ENCODE measurements at regions not wholly inside any gene's neighbourhood (a gene's known extent, or its start where the extent isn't known, plus 50 kb on each side); places are given as distances from the start of the nearest gene placed in this dataset.

- H3K9ac ChIP-seq (ENCODE audit: low read length): no peak overlapping the region
- H3K27ac ChIP-seq (ENCODE audit: low read length): no peak overlapping the region
- H2AFZ ChIP-seq (ENCODE audit: low read length): no peak overlapping the region
- no peaks in the 10 kb centered on the region for H3K4me1 ChIP-seq (ENCODE audit: low read length)
- no peaks in the 10 kb centered on the region for H3K9me3 ChIP-seq (replicated peaks; ENCODE audit: insufficient read depth, low read length)
- H3K4me2 ChIP-seq (ENCODE audit: low read depth, low read length): no peak overlapping the region
- H3F3A ChIP-seq (ENCODE audit: insufficient read depth, low read length): peaks cover 4% of the 10 kb centered on the region; the same call in 1 of the 2 replicates
- H3K4me3 ChIP-seq (ENCODE audit: low read length): no peak overlapping the region
- H3K9me2 ChIP-seq (replicated peaks; ENCODE audit: insufficient read depth, low read length): no peaks in the 10 kb centered on the region
- no peaks in the 10 kb centered on the region for H3K79me2 ChIP-seq (ENCODE audit: low read length)
- no peaks in the 10 kb centered on the region for H3K36me3 ChIP-seq (replicated peaks; ENCODE audit: insufficient read depth, low read length)
- no peaks in the 10 kb centered on the region for H3K27me3 ChIP-seq (replicated peaks; ENCODE audit: insufficient read depth, low read length)
- no peak for DNase-seq
- TF ChIP-seq CTCF (IDR thresholded peaks at IDR 0.05; ENCODE audit: low read length): no peak
- TF ChIP-seq EZH2 (optimal IDR thresholded peaks at IDR 0.05; ENCODE audit: low read depth, low read length): no peak
- no peak for TF ChIP-seq EZH2phosphoT487 (IDR thresholded peaks at IDR 0.05; ENCODE audit: low read length)
- H4K20me1 ChIP-seq (ENCODE audit: insufficient read depth, low read length): no peaks in the 10 kb centered on the region
These were observed 532.0 kb upstream of the GBE1 start for GRCh38 chr3:82293435-82293834.

- Histone ChIP-seq H3K79me2 (ENCODE audit: low read length) (no peaks in the 10 kb centered on the region), H3K9me2 (replicated peaks; ENCODE audit: insufficient read depth, low read length) (no peaks in the 10 kb centered on the region), H3K27me3 (replicated peaks; ENCODE audit: insufficient read depth, low read length) (no peaks in the 10 kb centered on the region), H3K4me1 (ENCODE audit: low read length) (no peaks in the 10 kb centered on the region), H3K27ac (ENCODE audit: low read length) (no peak overlapping the region), H3F3A (ENCODE audit: insufficient read depth, low read length) (no peaks in the 10 kb centered on the region), H3K4me2 (ENCODE audit: low read depth, low read length) (no peak overlapping the region), H3K9ac (ENCODE audit: low read length) (no peak overlapping the region), H4K20me1 (ENCODE audit: insufficient read depth, low read length) (no peaks in the 10 kb centered on the region), H3K4me3 (ENCODE audit: low read length) (no peak overlapping the region), H3K36me3 (replicated peaks; ENCODE audit: insufficient read depth, low read length) (no peaks in the 10 kb centered on the region), H2AFZ (ENCODE audit: low read length) (no peak overlapping the region), H3K9me3 (replicated peaks; ENCODE audit: insufficient read depth, low read length) (no peaks in the 10 kb centered on the region)
- TF ChIP-seq EZH2phosphoT487 (IDR thresholded peaks at IDR 0.05; ENCODE audit: low read length) (no peak), CTCF (IDR thresholded peaks at IDR 0.05; ENCODE audit: low read length) (no peak), EZH2 (optimal IDR thresholded peaks at IDR 0.05; ENCODE audit: low read depth, low read length) (no peak)
- DNase-seq: no peak
These were observed 526.1 kb upstream of the GBE1 start for GRCh38 chr3:82287562-82287961.

- no peaks in the 10 kb centered on the region for H3K27me3 ChIP-seq (replicated peaks; ENCODE audit: insufficient read depth, low read length)
- no peak overlapping the region for H3K27ac ChIP-seq (ENCODE audit: low read length)
- H3F3A ChIP-seq (ENCODE audit: insufficient read depth, low read length): no peaks in the 10 kb centered on the region
- no peaks in the 10 kb centered on the region for H4K20me1 ChIP-seq (ENCODE audit: insufficient read depth, low read length)
- no peaks in the 10 kb centered on the region for H3K4me1 ChIP-seq (ENCODE audit: low read length)
- no peak overlapping the region for H3K4me2 ChIP-seq (ENCODE audit: low read depth, low read length)
- no peak for TF ChIP-seq EZH2 (optimal IDR thresholded peaks at IDR 0.05; ENCODE audit: low read depth, low read length)
- TF ChIP-seq EZH2phosphoT487 (IDR thresholded peaks at IDR 0.05; ENCODE audit: low read length): no peak
- no peak for TF ChIP-seq CTCF (IDR thresholded peaks at IDR 0.05; ENCODE audit: low read length)
- no peak overlapping the region for H2AFZ ChIP-seq (ENCODE audit: low read length)
- H3K4me3 ChIP-seq (ENCODE audit: low read length): no peak overlapping the region
- no peaks in the 10 kb centered on the region for H3K79me2 ChIP-seq (ENCODE audit: low read length)
- H3K9me3 ChIP-seq (replicated peaks; ENCODE audit: insufficient read depth, low read length): no peaks in the 10 kb centered on the region
- no peak for DNase-seq
- no peaks in the 10 kb centered on the region for H3K36me3 ChIP-seq (replicated peaks; ENCODE audit: insufficient read depth, low read length)
- H3K9me2 ChIP-seq (replicated peaks; ENCODE audit: insufficient read depth, low read length): no peaks in the 10 kb centered on the region
- H3K9ac ChIP-seq (ENCODE audit: low read length): no peak overlapping the region
These were observed 519.8 kb upstream of the GBE1 start for GRCh38 chr3:82281205-82281604.

All from MM.1S (cell line).